ENCODE measurements at regions not wholly inside any gene's neighbourhood (a gene's known extent, or its start where the extent isn't known, plus 50 kb on each side); places are given as distances from the start of the nearest gene placed in this dataset.
"Not testable (repeated sequence)": the region's sequence is repeated elsewhere in the genome, so short reads cannot be mapped to it uniquely, and the experiment has no call there.

GRCh38 chr20:57824909-57825308 lies 115.1 kb upstream of the PMEPA1 start:
- Histone ChIP-seq H3K27ac (ENCODE audit: low read length) (no peak overlapping the region), H3K9me3 (ENCODE audit: control insufficient read depth, low read length) (no peaks in the 10 kb centered on the region), H3K27me3 (ENCODE audit: control insufficient read depth, insufficient read depth) (no peaks in the 10 kb centered on the region), H3K4me1 (ENCODE audit: control insufficient read depth, insufficient read depth, low read length) (no peaks in the 10 kb centered on the region), H3K4me3 (ENCODE audit: low read length) (no peak overlapping the region)
- ATAC-seq (no peak), DNase-seq (no peak)
- intact Hi-C loops (cut with DNase I): no loop called here
- 93% methylated on average over 6 of the region's 6 CpGs for WGBS

- Histone ChIP-seq H3K27me3 (ENCODE audit: control insufficient read depth, insufficient read depth) (no peaks in the 10 kb centered on the region), H3K9me3 (ENCODE audit: control insufficient read depth, low read length) (no peaks in the 10 kb centered on the region), H3K4me3 (ENCODE audit: low read length) (no peak overlapping the region), H3K27ac (ENCODE audit: low read length) (no peak overlapping the region), H3K4me1 (ENCODE audit: control insufficient read depth, insufficient read depth, low read length) (no peaks in the 10 kb centered on the region)
- no peak for ATAC-seq
- 66% methylated on average over 4 of the region's 4 CpGs for WGBS
- no peak for DNase-seq
- intact Hi-C loops (cut with DNase I): no loop called here
These were observed 112.1 kb upstream of the PMEPA1 start for GRCh38 chr20:57821935-57822334.

GRCh38 chr20:57819691-57820380 lies 110.0 kb upstream of the PMEPA1 start:
- no peak overlapping the region for H3K27ac ChIP-seq (ENCODE audit: low read length)
- intact Hi-C loops (cut with DNase I): no loop called here
- H3K9me3 ChIP-seq (ENCODE audit: control insufficient read depth, low read length): no peaks in the 10 kb centered on the region
- ATAC-seq (no peak), DNase-seq (no peak)
- no peak overlapping the region for H3K4me3 ChIP-seq (ENCODE audit: low read length)
- no peaks in the 10 kb centered on the region for H3K27me3 ChIP-seq (ENCODE audit: control insufficient read depth, insufficient read depth)
- 62% methylated on average over 4 of the region's 4 CpGs for WGBS
- no peaks in the 10 kb centered on the region for H3K4me1 ChIP-seq (ENCODE audit: control insufficient read depth, insufficient read depth, low read length)

- no peak for ATAC-seq
- H3K27me3 ChIP-seq (ENCODE audit: control insufficient read depth, insufficient read depth): no peaks in the 10 kb centered on the region
- no peaks in the 10 kb centered on the region for H3K4me1 ChIP-seq (ENCODE audit: control insufficient read depth, insufficient read depth, low read length)
- WGBS: 91% methylated on average over 11 of the region's 11 CpGs
- H3K4me3 ChIP-seq (ENCODE audit: low read length): no peak overlapping the region
- H3K27ac ChIP-seq (ENCODE audit: low read length): no peak overlapping the region
- intact Hi-C loops (cut with DNase I): no loop called here
- no peak for DNase-seq
- H3K9me3 ChIP-seq (ENCODE audit: control insufficient read depth, low read length): no peaks in the 10 kb centered on the region
These were observed 109.5 kb upstream of the PMEPA1 start for GRCh38 chr20:57819291-57819690.

GRCh38 chr20:57818418-57819181 lies 108.8 kb upstream of the PMEPA1 start:
- H3K9me3 ChIP-seq (ENCODE audit: control insufficient read depth, low read length): no peaks in the 10 kb centered on the region
- ATAC-seq (peak in 1 of 2 donors; percentile 62), DNase-seq (peak in 1 of 3 donors; percentile 43)
- no peak overlapping the region for H3K4me3 ChIP-seq (ENCODE audit: low read length)
- no peaks in the 10 kb centered on the region for H3K4me1 ChIP-seq (ENCODE audit: control insufficient read depth, insufficient read depth, low read length)
- intact Hi-C loops (cut with DNase I): no loop called here
- 42% methylated on average over 12 of the region's 12 CpGs for WGBS
- H3K27me3 ChIP-seq (ENCODE audit: control insufficient read depth, insufficient read depth): no peaks in the 10 kb centered on the region
- no peak overlapping the region for H3K27ac ChIP-seq (ENCODE audit: low read length)

GRCh38 chr20:57815405-57815804 lies 105.6 kb upstream of the PMEPA1 start:
- H3K27me3 ChIP-seq (ENCODE audit: control insufficient read depth, insufficient read depth): no peaks in the 10 kb centered on the region
- intact Hi-C loops (cut with DNase I): no loop called here
- 93% methylated on average over 4 of the region's 4 CpGs for WGBS
- H3K4me3 ChIP-seq (ENCODE audit: low read length): no peak overlapping the region
- H3K9me3 ChIP-seq (ENCODE audit: control insufficient read depth, low read length): no peaks in the 10 kb centered on the region
- DNase-seq (no peak), ATAC-seq (no peak)
- no peak overlapping the region for H3K27ac ChIP-seq (ENCODE audit: low read length)
- H3K4me1 ChIP-seq (ENCODE audit: control insufficient read depth, insufficient read depth, low read length): no peaks in the 10 kb centered on the region

GRCh38 chr20:57814529-57814928 lies 104.7 kb upstream of the PMEPA1 start:
- no peak overlapping the region for H3K4me3 ChIP-seq (ENCODE audit: low read length)
- H3K27me3 ChIP-seq (ENCODE audit: control insufficient read depth, insufficient read depth): no peaks in the 10 kb centered on the region
- no peaks in the 10 kb centered on the region for H3K4me1 ChIP-seq (ENCODE audit: control insufficient read depth, insufficient read depth, low read length)
- WGBS: 97% methylated on average over 6 of the region's 6 CpGs
- intact Hi-C loops (cut with DNase I): no loop called here
- no peak overlapping the region for H3K27ac ChIP-seq (ENCODE audit: low read length)
- no peaks in the 10 kb centered on the region for H3K9me3 ChIP-seq (ENCODE audit: control insufficient read depth, low read length)
- DNase-seq: no peak
- no peak for ATAC-seq

GRCh38 chr20:57813509-57814269 lies 103.9 kb upstream of the PMEPA1 start:
- no peak overlapping the region for H3K4me3 ChIP-seq (ENCODE audit: low read length)
- H3K9me3 ChIP-seq (ENCODE audit: control insufficient read depth, low read length): no peaks in the 10 kb centered on the region
- H3K4me1 ChIP-seq (ENCODE audit: control insufficient read depth, insufficient read depth, low read length): no peaks in the 10 kb centered on the region
- no peak overlapping the region for H3K27ac ChIP-seq (ENCODE audit: low read length)
- 93% methylated on average over 6 of the region's 6 CpGs for WGBS
- H3K27me3 ChIP-seq (ENCODE audit: control insufficient read depth, insufficient read depth): no peaks in the 10 kb centered on the region
- DNase-seq (peak in 1 of 3 donors; percentile 32), ATAC-seq (no peak)
- intact Hi-C loops (cut with DNase I): no loop called here

GRCh38 chr20:57812632-57813031 lies 102.8 kb upstream of the PMEPA1 start:
- 79% methylated on average over 4 of the region's 4 CpGs for WGBS
- ATAC-seq; intact Hi-C loops (cut with DNase I): not testable (repeated sequence)

GRCh38 chr20:57811374-57812020 lies 101.7 kb upstream of the PMEPA1 start:
- no peak for ATAC-seq
- H3K4me1 ChIP-seq (ENCODE audit: control insufficient read depth, insufficient read depth, low read length): peaks cover 3% of the 10 kb centered on the region
- no peak overlapping the region for H3K27ac ChIP-seq (ENCODE audit: low read length)
- peak in 2 of 3 donors; percentile 63 to 65 for DNase-seq
- no peak overlapping the region for H3K4me3 ChIP-seq (ENCODE audit: low read length)
- H3K9me3 ChIP-seq (ENCODE audit: control insufficient read depth, low read length): no peaks in the 10 kb centered on the region
- intact Hi-C loops (cut with DNase I): no loop called here
- no peaks in the 10 kb centered on the region for H3K27me3 ChIP-seq (ENCODE audit: control insufficient read depth, insufficient read depth)
- 28% methylated on average over 9 of the region's 9 CpGs for WGBS

More at GRCh38 chr20:57812632-57813031, 102.8 kb upstream of the PMEPA1 start:
- H3K4me3 ChIP-seq (ENCODE audit: low read length); H3K27ac ChIP-seq (ENCODE audit: low read length); H3K4me1 ChIP-seq (ENCODE audit: control insufficient read depth, insufficient read depth, low read length); DNase-seq; H3K27me3 ChIP-seq (ENCODE audit: control insufficient read depth, insufficient read depth); H3K9me3 ChIP-seq (ENCODE audit: control insufficient read depth, low read length): not testable (repeated sequence)
